ENCODE measurements at regions not wholly inside any gene's neighbourhood (a gene's known extent, or its start where the extent isn't known, plus 50 kb on each side); places are given as distances from the start of the nearest gene placed in this dataset.

DNA sequence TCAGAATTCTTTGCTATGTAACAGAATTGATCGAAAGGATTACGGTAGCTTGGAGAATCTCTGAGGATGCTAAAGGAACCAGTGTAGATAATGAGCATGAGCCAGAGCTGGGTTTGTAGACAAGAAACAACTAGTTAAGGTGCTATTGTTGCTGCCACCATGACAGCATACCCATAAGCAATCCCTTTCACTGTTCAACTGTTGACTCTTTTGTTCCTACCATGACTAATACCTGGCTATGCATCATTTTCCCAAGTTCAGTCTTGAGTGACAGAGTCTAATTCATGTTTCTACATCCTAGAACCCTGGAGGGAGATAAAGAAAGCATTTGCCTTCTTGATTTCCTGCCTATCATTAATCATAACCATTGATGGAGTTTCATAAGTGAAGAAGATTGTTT lies 600.3 kb downstream of the OTOL1 start:
- in situ Hi-C loops (cut with HindIII; ENCODE audit: low sequenced_read_pairs), result no loop called here

DNA sequence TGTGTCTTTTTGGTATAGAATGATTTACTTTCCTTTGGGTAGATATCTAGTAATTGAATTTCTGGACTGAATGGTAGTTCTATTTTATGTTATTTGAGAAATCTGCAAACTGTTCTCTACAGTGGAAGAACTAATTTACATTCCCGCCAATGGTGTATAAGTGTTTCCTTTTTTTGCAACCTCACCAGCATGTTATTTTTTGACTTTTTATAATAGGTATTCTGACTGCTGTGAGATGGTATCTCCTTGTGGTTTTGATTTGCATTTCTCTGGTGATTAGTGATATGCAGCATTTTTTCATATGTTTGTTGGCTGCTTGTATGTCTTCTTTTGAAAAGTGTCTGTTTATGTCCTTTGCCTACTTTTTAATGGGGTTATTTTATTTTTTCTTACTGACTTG lies 607.2 kb downstream of the OTOL1 start:
- in situ Hi-C loops (cut with HindIII; ENCODE audit: low sequenced_read_pairs), result no loop called here

DNA sequence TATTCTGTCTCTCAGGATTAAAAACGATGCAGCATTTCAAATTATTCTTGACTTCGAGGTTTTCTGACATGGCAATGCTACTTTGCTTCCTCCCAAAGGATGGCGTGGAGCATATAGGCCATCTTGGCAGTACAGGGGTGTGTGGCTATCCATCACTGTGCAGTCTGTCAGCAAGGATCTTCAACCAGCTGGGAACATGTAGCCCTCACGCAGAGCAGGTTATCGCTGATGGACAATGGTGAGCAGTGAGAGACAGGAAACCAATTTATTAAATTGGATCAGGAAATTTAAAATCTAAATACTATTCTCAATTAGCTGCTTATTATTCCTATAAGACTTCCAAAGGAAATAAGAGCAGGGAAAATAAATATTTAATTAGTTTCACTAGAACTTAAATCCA lies 615.3 kb downstream of the OTOL1 start:
- in situ Hi-C loops (cut with HindIII; ENCODE audit: low sequenced_read_pairs), result no loop called here

DNA sequence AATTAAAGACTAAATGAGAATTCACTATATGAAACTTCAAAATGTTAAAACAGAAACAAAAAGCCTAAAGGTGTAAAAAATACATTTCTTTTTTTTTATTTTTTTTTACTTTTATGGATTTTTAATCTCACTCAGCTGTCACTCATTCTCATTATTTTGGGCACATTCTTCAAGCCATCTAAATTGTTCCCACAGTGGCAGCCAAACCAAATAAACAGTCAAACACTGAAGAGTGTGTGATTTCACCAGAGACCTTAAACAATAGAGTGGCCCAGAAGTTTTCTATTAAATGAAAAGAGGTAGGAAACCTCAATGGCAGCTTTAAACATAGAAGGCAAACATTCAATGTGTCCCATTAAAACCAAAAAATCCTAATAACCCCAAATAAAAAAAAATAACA lies 616.1 kb downstream of the OTOL1 start:
- in situ Hi-C loops (cut with HindIII; ENCODE audit: low sequenced_read_pairs), result no loop called here

DNA sequence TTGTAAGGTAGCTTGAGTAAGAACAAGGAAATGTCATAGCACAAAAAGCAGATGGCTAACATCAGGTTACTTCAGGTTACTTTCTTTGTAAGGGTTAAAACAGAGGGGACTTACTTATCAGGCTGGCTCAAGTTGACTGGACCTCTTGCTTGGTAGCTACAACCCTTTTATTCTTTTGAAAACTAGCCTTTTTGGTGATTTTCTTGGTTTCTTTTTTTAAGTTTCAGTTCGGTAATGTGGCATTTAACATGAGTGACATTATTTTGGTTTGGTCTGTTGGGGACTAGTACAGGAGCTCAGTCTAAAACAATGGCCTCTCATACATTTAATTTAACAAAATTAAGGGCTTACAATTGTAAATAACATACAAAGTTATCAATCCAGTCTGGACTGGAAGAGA lies 621.4 kb downstream of the OTOL1 start:
- in situ Hi-C loops (cut with HindIII; ENCODE audit: low sequenced_read_pairs), result no loop called here

DNA sequence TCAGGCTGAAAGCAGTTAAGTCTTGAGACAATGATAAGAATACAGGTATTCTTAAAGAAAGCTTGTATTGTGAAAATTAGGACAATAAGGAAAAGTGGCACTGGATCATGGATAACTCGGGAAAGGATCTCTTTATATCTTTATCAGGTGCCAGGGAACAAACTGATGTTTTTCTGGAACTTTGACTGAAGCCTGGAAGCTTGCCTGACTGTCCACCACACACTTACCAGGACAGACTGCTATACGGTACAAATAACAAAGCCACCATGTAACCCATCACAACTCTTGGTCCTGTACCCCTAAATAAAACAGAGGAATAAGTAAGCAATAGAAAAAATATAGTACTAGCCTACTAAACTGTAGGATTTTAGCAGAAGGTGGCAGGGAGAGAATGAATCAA lies 623.0 kb downstream of the OTOL1 start:
- in situ Hi-C loops (cut with HindIII; ENCODE audit: low sequenced_read_pairs), result no loop called here

DNA sequence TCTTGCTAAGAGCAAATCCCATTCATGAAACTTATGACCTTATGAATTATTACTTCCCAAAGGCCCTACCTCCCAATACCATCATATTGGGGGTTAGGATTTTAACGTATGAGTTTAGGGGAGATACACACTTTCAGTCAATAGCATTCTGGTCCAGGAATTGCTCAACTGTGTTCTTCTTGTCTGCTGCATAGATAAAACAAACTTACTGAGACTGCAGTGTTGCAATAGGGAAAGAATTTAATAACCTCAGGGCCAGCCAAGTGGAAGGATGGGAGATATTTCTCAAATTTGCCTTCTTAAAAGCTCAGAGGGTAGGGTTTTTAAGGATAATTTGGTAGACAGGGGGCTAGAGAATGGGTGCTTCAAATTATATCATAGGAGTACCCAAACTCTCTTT lies 625.8 kb downstream of the OTOL1 start:
- in situ Hi-C loops (cut with HindIII; ENCODE audit: low sequenced_read_pairs), result no loop called here

DNA sequence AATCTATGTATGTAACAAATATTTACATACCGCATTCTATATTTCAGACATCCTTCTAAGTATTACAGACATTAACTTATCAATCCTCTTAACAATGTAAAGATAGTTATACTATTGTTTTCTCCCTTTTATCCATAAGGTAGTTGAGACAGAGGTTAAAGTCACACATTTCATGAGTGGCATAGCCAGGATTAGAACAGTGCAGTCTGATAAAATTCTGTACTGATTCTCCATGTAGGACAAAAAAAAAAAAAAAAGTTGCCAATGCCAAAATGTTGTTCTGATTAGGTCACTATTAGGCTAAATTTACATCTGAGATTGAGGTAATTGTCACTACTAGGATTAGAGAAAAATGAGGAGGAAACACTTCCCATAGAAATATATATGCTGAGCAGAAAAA lies 629.2 kb downstream of the OTOL1 start:
- in situ Hi-C loops (cut with HindIII; ENCODE audit: low sequenced_read_pairs), result no loop called here

DNA sequence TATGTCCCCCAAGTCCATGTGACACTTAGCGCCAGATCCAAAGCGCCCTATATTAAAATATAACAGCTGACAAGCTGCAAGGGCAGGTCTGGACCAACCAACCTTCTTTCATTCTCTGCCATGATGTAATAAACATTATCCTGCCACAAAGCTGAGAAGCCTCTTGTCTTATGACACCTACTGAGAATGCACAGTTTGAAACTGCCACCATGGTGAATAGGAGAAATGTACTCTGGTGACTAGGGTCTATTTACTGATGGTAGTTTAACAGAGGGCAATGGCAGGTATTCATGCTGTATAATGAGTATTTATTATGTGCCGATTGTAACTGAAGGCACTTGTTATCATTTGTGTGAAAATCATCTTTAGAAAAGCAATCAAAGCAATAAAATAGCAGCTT lies 634.0 kb downstream of the OTOL1 start:
- in situ Hi-C loops (cut with HindIII; ENCODE audit: low sequenced_read_pairs), result no loop called here

DNA sequence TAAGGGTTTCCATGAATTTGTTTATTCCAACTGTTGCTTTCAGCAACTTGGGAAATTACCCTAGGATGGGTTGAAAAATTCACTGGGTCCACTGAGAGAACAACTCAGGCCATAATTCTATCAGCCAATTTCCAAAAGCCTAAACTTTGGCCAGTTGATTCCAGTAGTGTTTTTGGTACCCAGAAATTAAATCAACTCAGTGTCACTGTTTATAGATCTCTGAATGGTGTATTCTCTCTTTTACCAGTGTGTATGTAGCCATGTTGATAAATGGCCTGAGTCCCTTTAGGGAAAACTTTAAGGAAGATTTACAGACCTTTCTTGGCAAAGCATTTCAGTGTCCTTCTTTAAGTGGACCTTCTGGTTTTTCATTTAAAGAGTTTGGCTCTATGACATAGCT lies 636.4 kb downstream of the OTOL1 start:
- in situ Hi-C loops (cut with HindIII; ENCODE audit: low sequenced_read_pairs), result no loop called here

DNA sequence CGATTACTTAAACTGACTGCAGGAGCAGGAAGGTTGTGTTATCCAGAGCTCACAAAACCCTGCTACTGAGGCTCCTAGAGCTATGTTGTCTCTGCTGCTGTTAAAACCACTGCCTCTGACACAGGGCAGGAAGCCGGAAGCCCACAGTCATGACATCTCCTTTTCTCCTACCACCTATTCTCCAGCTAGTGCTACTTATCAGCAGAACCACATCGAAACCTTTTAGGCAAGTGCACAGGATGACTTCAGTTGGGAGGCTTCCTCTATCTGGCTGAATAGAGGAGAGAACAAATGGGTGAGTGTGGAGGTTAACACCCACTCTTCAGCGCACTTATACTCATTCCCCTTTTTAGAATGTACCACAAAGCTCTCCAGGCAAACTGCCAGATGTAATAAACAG lies 638.0 kb downstream of the OTOL1 start:
- in situ Hi-C loops (cut with HindIII; ENCODE audit: low sequenced_read_pairs), result no loop called here

DNA sequence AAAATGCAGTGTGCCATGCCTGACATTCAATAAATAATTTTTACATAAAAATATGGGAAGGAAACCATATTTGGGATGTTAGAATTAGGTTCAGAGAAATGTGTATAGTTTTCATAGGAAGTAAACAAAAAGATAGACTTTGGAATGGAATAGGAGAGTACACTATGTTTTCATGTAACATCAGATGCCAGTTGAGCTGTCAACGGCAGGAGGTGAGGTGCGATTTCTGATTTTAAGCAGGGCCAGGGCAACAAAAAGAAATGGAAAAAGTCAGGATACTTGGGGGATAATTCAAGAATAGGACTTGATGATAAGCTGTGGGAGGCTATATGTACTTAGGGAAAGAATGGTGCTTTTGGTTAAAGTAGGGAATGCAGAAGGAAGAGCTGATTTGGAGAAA lies 639.5 kb downstream of the OTOL1 start:
- in situ Hi-C loops (cut with HindIII; ENCODE audit: low sequenced_read_pairs), result no loop called here

DNA sequence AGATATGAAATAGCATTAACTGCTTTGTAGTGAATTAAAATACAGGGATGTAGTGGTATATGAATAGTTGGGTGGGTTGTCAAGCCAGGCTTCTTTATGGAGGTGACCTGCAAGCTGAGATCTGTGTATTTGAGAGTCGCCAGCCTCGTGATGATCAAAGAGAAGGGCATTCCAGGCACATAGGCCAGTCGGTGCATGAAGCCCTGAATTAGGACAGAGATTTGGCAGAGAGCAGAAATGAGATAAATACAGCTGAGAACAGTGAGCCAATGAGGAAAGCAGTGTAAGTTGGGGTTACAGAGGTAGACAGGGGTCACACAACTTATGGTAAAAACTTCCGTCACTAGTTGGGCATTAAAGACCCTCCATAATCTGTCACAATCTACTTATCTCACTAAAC lies 641.9 kb downstream of the OTOL1 start:
- in situ Hi-C loops (cut with HindIII; ENCODE audit: low sequenced_read_pairs), result no loop called here

DNA sequence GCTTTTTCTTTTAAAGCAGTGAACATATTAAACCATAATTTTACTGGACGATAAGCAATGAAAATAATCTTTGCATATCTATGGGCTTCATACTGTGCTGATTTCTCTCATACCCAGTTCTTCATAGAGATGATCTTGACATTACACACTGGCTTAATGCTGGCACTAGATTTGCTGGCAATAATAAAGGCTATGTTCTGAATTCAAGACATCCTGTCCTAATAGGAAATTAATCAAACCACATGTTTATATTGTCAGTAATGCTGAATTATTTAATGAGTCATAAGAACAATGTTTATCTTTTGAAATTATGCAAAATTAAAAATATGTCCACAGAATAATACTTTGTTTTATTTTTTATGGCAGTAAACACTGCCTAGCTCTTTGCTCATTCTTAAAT lies 643.2 kb downstream of the OTOL1 start:
- in situ Hi-C loops (cut with HindIII; ENCODE audit: low sequenced_read_pairs), result no loop called here

DNA sequence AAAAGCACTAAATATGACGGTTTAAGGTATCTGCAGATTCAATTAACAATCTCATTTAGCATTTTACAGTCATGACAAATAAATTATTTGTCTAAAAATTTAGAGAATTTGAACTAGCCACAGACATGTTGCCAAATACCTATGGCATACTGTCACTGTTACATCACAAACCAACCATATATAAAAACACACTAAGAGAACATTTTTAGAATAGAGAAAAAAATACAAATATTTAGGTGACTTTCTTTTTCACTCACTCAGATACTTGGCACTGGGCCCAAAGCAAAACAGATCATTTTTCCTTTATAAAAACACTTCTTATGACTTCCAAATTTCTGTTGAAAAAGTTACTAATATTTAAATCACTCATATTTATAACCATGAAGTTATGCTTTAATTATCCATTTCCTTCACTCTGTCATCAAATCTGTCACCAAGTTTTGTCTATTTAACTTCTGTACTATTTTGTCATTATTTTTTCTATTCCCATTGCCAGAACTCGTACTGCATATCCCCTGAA lies 644.7 kb downstream of the OTOL1 start:
- in situ Hi-C loops (cut with HindIII; ENCODE audit: low sequenced_read_pairs), result no loop called here

DNA sequence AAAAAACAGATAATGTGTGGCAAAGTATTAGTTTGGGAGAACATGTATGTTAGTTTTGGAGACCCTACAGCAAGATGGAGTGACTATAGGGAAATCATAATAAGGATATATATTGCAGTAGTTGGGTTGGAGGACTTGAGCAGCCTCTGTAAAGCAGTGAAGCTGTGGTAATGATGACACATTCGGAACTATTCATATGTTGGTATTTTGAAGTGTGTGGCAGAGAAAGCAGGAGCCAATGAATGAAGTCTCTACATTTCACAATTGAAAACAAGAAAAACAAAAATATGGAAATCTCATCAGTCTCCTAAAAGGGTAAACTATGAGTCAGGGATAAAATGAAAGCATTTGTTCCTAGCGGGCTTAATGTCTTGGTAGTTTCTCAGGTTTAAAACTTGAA lies 645.9 kb downstream of the OTOL1 start:
- in situ Hi-C loops (cut with HindIII; ENCODE audit: low sequenced_read_pairs), result no loop called here

DNA sequence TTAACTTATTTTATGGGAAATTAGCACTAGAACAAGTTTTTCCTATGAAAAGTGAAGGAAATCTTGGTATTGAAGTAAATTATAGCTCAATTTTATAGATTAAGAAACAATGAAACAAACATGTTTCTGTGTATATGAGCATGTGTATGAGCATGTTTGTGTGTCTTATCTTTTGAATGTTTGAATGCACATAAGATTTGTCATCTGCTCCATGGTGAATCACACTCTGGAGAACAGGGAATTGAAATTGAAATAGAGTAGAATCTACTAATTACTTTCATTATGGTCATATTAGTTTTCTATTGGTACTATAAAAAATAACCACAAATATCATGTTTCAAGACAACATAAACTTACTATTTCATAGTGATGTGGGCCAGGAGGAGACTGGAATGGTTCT lies 646.6 kb downstream of the OTOL1 start:
- in situ Hi-C loops (cut with HindIII; ENCODE audit: low sequenced_read_pairs), result no loop called here

DNA sequence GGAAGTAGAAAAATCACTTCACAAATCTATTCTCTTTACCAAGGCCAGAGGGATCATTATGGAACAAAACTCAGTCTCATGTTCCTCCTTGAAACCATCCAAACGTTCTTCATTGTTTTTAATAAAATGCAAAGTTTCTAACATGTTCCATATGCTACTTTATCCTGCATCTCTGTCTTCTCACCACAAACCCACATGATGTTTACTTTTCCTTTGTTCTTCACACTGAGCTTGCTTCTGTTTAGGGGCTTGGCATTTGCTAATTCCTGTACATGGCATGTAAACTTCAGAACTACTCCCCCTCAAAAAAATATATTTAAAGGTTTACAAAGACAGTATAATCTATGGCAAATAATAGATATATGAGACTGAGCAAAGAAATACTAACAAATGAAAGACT lies 651.4 kb downstream of the OTOL1 start:
- in situ Hi-C loops (cut with HindIII; ENCODE audit: low sequenced_read_pairs), result no loop called here

DNA sequence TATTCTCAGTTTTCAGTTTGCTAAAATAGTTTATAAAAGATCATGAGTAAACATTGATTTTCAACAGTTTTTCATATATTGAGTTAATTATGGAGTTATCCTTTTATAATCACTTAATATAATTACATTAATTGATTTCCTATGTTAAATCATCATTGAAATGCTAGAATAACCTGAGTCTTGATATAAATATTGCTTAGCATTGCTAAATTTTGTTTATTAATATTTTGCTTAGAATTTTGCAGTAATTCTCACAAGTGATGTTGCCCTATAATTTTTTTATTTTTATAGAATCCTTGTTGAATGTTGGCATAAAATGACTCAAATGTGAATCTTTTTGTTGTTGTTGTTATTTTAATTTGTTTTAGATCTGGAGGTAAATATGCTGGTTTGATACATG lies 654.2 kb downstream of the OTOL1 start:
- in situ Hi-C loops (cut with HindIII; ENCODE audit: low sequenced_read_pairs), result no loop called here

DNA sequence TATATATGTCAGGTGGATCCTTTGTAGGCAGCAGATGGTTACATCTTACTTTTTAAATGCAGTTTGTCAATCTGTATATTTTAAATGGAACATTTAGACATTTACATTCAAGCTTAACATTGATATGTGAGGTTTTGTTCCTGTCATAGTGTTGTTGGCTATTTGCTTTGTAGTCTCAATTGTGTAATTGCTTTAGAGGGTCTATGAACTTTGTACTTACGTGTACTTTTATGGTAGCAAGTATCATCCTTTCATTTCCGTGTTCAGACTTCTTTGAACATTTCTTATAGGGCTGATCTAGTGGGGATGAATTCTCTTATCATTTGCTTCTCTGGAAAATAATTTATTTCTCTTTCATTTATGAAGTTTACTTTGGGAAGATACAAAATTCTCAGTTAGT lies 656.0 kb downstream of the OTOL1 start:
- in situ Hi-C loops (cut with HindIII; ENCODE audit: low sequenced_read_pairs), result no loop called here

DNA sequence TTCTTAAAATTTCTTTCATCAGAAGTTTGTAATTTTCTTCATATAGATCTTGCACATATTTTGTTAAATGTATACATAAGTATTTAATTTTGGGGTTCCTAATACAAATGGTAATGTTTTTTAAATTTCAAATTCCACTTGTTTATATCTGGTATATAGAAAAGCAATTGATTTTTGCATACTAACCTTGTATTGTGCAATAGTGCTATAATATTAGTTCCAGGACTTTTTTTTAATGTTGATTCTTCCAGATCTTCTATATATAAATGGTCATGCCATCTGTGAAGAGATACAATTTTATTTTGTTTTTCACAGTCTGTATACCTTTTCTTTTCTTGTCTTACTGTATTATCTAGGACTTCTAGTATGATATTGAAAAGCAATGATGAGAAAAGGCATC lies 665.0 kb downstream of the OTOL1 start:
- in situ Hi-C loops (cut with HindIII; ENCODE audit: low sequenced_read_pairs), result no loop called here

DNA sequence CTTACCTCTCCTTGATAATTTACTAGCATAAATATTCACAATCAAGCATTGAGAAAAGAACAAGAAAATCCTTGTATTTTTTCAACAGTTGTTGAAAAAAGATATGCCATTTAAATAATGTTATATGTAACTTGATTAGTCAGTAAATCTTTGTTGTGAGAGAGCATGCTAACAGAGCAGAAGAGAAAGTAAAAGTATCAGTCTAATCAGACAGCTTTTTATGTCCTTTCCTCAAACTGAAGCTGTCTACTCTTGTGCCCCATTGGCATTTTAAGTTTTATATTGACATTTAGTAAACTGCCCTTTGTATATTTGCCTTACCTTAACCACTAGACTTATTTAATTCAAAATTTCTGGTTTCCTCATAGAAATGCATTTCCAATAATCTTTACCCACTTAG lies 668.7 kb downstream of the OTOL1 start:
- in situ Hi-C loops (cut with HindIII; ENCODE audit: low sequenced_read_pairs), result no loop called here

DNA sequence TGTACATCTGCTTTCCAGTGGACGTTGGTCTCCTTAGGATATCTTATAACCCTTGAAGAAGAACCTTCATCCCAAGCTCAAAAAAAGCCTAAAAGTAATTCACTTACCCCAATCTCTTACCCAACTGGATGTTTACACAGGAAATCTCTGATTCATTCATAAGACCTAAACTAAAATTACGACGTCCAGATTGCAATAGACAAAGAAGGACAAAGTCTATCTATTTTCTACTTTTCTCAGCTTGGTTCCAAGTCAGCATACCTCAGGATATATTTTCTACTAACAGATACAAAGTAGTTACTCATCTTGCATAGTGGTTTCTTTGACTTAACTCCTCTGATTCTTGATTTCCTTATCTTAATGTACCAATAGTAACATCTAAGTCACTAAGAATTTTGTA lies 669.9 kb downstream of the OTOL1 start:
- in situ Hi-C loops (cut with HindIII; ENCODE audit: low sequenced_read_pairs), result no loop called here

DNA sequence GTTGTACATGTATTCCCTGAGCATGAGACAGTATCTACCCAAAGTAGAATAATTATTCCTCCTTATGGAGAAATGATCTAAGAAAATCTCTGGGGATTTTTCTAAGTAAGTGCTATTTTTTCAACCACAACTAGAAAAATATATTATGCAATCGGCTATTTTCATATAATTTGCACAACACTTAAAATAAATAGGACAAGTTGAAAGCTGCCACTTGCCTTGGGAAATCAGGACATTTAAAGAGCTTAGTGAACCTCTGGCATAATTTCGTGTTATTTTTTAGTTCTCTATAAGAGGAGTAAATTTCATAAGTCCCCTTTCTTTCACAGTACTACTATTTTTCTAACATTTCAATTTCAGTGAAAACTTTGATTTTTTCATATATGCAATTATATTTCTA lies 672.1 kb downstream of the OTOL1 start:
- in situ Hi-C loops (cut with HindIII; ENCODE audit: low sequenced_read_pairs), result no loop called here

All from DLD1 (cell line).